HEK293 (cell line): ENCODE measurements at regions not wholly inside any gene's neighbourhood (a gene's known extent, or its start where the extent isn't known, plus 50 kb on each side); places are given as distances from the start of the nearest gene placed in this dataset.

Source experiments
- CTCF ChIA-PET: fragments of 350-600 bp; formaldehyde crosslinking; extraction: SDS; loops from one replicate; lab custom pipeline; 2021; ENCODE audit warnings: antibody characterized with exemption; lab: Yijun Ruan, JAX
- POLR2A ChIA-PET: fragments of 300-600 bp; formaldehyde crosslinking; extraction: SDS; loops from one replicate; lab custom pipeline; 2020; ENCODE audit warnings: antibody characterized with exemption, inconsistent platforms; lab: Yijun Ruan, JAX
- H3K27ac ChIP-seq: fragments of 200-500 bp; sonication (Bioruptor generic); 2 replicates; pipeline ENCODE4 v1.5.1; 2014; ENCODE audit warnings: low read depth, low read length, control low read depth, inconsistent platforms; ENCODE audit errors: extremely low read depth
- H3K36me3 ChIP-seq, 2 experiments: fragments of 200-500 bp in 1 of 2; sonication (Bioruptor generic) in 1 of 2; 1 replicate in 1 of 2; 2 replicates in 1 of 2; pipeline ENCODE4 v1.5.1; 2014 to 2017; ENCODE audit warnings: inconsistent platforms in 2 of 2, low read length in 2 of 2; ENCODE audit not compliant: control insufficient read depth in 2 of 2, insufficient read depth in 1 of 2
- H3K4me1 ChIP-seq: fragments of 200-500 bp; sonication (Bioruptor generic); 2 replicates; pipeline ENCODE4 v1.5.1; 2014; ENCODE audit warnings: mild to moderate bottlenecking, low read length, inconsistent platforms; ENCODE audit not compliant: control insufficient read depth, insufficient read depth
- H3K4me3 ChIP-seq: 2 replicates; pipeline ENCODE4 v1.5.1; 2011; ENCODE audit warnings: low read depth, mild to moderate bottlenecking, control low read depth, low read length, moderate library complexity
- H3K9me3 ChIP-seq: fragments of 200-500 bp; sonication (Bioruptor generic); 2 replicates; pipeline ENCODE4 v1.5.1; 2014; ENCODE audit warnings: low read depth, low read length, inconsistent platforms; ENCODE audit not compliant: control insufficient read depth, insufficient read depth
- HOXA7 ChIP-seq: sonication (generic); formaldehyde crosslinking; IDR thresholded peaks from 2 replicates; pipeline ENCODE4 v1.8.1; 2022; ENCODE audit warnings: missing genetic modification reagents, borderline replicate concordance
- KLF10 ChIP-seq: fragments of 450-650 bp; IDR thresholded peaks from 2 replicates; pipeline ENCODE4 v1.5.1; 2018; ENCODE audit warnings: missing biosample characterization, mild to moderate bottlenecking, missing genetic modification characterization
- KLF7 ChIP-seq: fragments of 450-650 bp; formaldehyde crosslinking; IDR thresholded peaks from 2 replicates; pipeline ENCODE4 v1.5.1; 2016; ENCODE audit warnings: missing biosample characterization, missing genetic modification characterization, borderline replicate concordance
- OSR2 ChIP-seq: fragments of 450-650 bp; formaldehyde crosslinking; IDR thresholded peaks from 2 replicates; pipeline ENCODE4 v1.5.1; 2016; ENCODE audit warnings: missing biosample characterization, missing genetic modification characterization
- PBX3 ChIP-seq: sonication (generic); formaldehyde crosslinking; IDR thresholded peaks from 2 replicates; pipeline ENCODE4 v1.8.1; 2022; ENCODE audit warnings: mild to moderate bottlenecking, moderate library complexity, missing genetic modification reagents
- REST ChIP-seq: fragments of 450-650 bp; formaldehyde crosslinking; IDR thresholded peaks from 2 replicates; pipeline ENCODE4 v1.5.1; 2016; ENCODE audit warnings: missing biosample characterization, missing genetic modification characterization
- ZBTB1 ChIP-seq: fragments of 450-650 bp; formaldehyde crosslinking; IDR thresholded peaks from 2 replicates; pipeline ENCODE4 v1.5.1; 2016; ENCODE audit warnings: missing biosample characterization, missing genetic modification characterization
- ZBTB10 ChIP-seq: fragments of 450-650 bp; formaldehyde crosslinking; IDR thresholded peaks from 2 replicates; pipeline ENCODE4 v1.5.1; 2016; ENCODE audit warnings: missing biosample characterization, missing genetic modification characterization
- ZFP37 ChIP-seq: fragments of 450-650 bp; formaldehyde crosslinking; IDR thresholded peaks from 2 replicates; pipeline ENCODE4 v1.5.1; 2016; ENCODE audit warnings: missing biosample characterization, missing genetic modification characterization
- ZFP69B ChIP-seq: fragments of 450-650 bp; formaldehyde crosslinking; IDR thresholded peaks from 2 replicates; pipeline ENCODE4 v1.5.1; 2016; ENCODE audit warnings: missing biosample characterization, missing genetic modification characterization
- ZNF138 ChIP-seq: fragments of 450-650 bp; formaldehyde crosslinking; IDR thresholded peaks from 2 replicates; pipeline ENCODE4 v1.5.1; 2016; ENCODE audit warnings: missing biosample characterization, missing genetic modification characterization, borderline replicate concordance
- ZNF248 ChIP-seq: fragments of 450-650 bp; formaldehyde crosslinking; IDR thresholded peaks from 2 replicates; pipeline ENCODE4 v1.5.1; 2017; ENCODE audit warnings: missing biosample characterization, missing genetic modification characterization
- ZNF302 ChIP-seq: fragments of 450-650 bp; formaldehyde crosslinking; IDR thresholded peaks from 2 replicates; pipeline ENCODE4 v1.5.1; 2016; ENCODE audit warnings: missing biosample characterization, missing genetic modification characterization, low read depth
- ZNF354C ChIP-seq: fragments of 450-650 bp; formaldehyde crosslinking; IDR thresholded peaks from 2 replicates; pipeline ENCODE4 v1.5.1; 2016; ENCODE audit warnings: missing biosample characterization, missing genetic modification characterization, low read depth, borderline replicate concordance
- ZNF426 ChIP-seq: fragments of 450-650 bp; formaldehyde crosslinking; IDR thresholded peaks from 2 replicates; pipeline ENCODE4 v1.5.1; 2017; ENCODE audit warnings: missing biosample characterization, missing genetic modification characterization, mild to moderate bottlenecking, inconsistent platforms, moderate library complexity
- ZNF48 ChIP-seq: fragments of 450-650 bp; formaldehyde crosslinking; IDR thresholded peaks from 2 replicates; pipeline ENCODE4 v1.5.1; 2016; ENCODE audit warnings: missing biosample characterization, missing genetic modification characterization
- ZNF488 ChIP-seq: fragments of 450-650 bp; formaldehyde crosslinking; IDR thresholded peaks from 2 replicates; pipeline ENCODE4 v1.5.1; 2016; ENCODE audit warnings: missing biosample characterization, missing genetic modification characterization
- ZNF596 ChIP-seq: fragments of 450-650 bp; IDR thresholded peaks from 2 replicates; pipeline ENCODE4 v1.5.0; 2018; ENCODE audit warnings: missing biosample characterization, mild to moderate bottlenecking, missing genetic modification characterization, moderate library complexity
- ZNF610 ChIP-seq: fragments of 450-650 bp; formaldehyde crosslinking; IDR thresholded peaks from 2 replicates; pipeline ENCODE4 v1.5.1; 2016; ENCODE audit warnings: missing biosample characterization, missing genetic modification characterization, borderline replicate concordance
- ZNF692 ChIP-seq: fragments of 450-650 bp; formaldehyde crosslinking; IDR thresholded peaks from 2 replicates; pipeline ENCODE4 v1.5.1; 2016; ENCODE audit warnings: missing biosample characterization, missing genetic modification characterization
- ZNF785 ChIP-seq: fragments of 450-650 bp; formaldehyde crosslinking; IDR thresholded peaks from 2 replicates; pipeline ENCODE4 v1.5.1; 2016; ENCODE audit warnings: missing biosample characterization, missing genetic modification characterization
- ZNF792 ChIP-seq: fragments of 450-650 bp; formaldehyde crosslinking; IDR thresholded peaks from 2 replicates; pipeline ENCODE4 v1.5.1; 2016; ENCODE audit warnings: missing biosample characterization, missing genetic modification characterization
- ZNF830 ChIP-seq: fragments of 450-650 bp; IDR thresholded peaks from 2 replicates; pipeline ENCODE4 v1.5.0; 2018; ENCODE audit warnings: missing biosample characterization, missing genetic modification characterization, low read depth, mild to moderate bottlenecking, moderate library complexity
- ZSCAN23 ChIP-seq: fragments of 450-650 bp; formaldehyde crosslinking; IDR thresholded peaks from 2 replicates; pipeline ENCODE4 v1.5.1; 2016; ENCODE audit warnings: missing biosample characterization, missing genetic modification characterization
- TF ChIP-seq, protein P1 (sequence below): fragments of 450-650 bp; formaldehyde crosslinking; IDR thresholded peaks from 2 replicates; pipeline ENCODE4 v1.5.1; 2017; ENCODE audit warnings: missing biosample characterization, missing genetic modification characterization

- Histone ChIP-seq H3K27ac (no peak overlapping the region), H3K9me3 (no peaks in the 10 kb centered on the region), H3K4me1 (no peaks in the 10 kb centered on the region), H3K4me3 (no peak overlapping the region), H3K36me3 (no peaks in the 10 kb centered on the region)
- no peak for TF ChIP-seq ZNF48 (tag by site-specific recombination)
- TF ChIP-seq ZNF596 (tag by site-specific recombination), result no peak
- no peak for TF ChIP-seq ZBTB10 (tag by site-specific recombination)
- no peak for TF ChIP-seq KLF7 (tag by site-specific recombination)
- no peak for TF ChIP-seq ZNF830 (tag by site-specific recombination)
- TF ChIP-seq ZBTB1 (tag by site-specific recombination), result no peak
- TF ChIP-seq ZNF692 (tag by site-specific recombination), result no peak
- TF ChIP-seq ZNF610 (tag by site-specific recombination), result no peak
- TF ChIP-seq ZNF302, result no peak
- no peak for TF ChIP-seq ZFP37 (tag by site-specific recombination)
- no peak for TF ChIP-seq ZNF138 (tag by site-specific recombination)
- TF ChIP-seq, protein P1, sequence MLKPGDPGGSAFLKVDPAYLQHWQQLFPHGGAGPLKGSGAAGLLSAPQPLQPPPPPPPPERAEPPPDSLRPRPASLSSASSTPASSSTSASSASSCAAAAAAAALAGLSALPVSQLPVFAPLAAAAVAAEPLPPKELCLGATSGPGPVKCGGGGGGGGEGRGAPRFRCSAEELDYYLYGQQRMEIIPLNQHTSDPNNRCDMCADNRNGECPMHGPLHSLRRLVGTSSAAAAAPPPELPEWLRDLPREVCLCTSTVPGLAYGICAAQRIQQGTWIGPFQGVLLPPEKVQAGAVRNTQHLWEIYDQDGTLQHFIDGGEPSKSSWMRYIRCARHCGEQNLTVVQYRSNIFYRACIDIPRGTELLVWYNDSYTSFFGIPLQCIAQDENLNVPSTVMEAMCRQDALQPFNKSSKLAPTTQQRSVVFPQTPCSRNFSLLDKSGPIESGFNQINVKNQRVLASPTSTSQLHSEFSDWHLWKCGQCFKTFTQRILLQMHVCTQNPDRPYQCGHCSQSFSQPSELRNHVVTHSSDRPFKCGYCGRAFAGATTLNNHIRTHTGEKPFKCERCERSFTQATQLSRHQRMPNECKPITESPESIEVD (tag by site-specific recombination), result no peak
- ChIA-PET POLR2A (no interaction called here), CTCF (no interaction called here)
These were observed 314.3 kb upstream of the CELF2 start for GRCh38 chr10:10703382-10703781.

GRCh38 chr10:10712155-10712704, 305.4 kb upstream of the CELF2 start:
- CTCF ChIA-PET, result no interaction called here
- no peaks in the 10 kb centered on the region for H3K4me1 ChIP-seq
- POLR2A ChIA-PET, result no interaction called here
- no peaks in the 10 kb centered on the region for H3K36me3 ChIP-seq
- H3K9me3 ChIP-seq, result no peaks in the 10 kb centered on the region
- no peak overlapping the region for H3K27ac ChIP-seq
- H3K4me3 ChIP-seq, result no peak overlapping the region
- no peak for TF ChIP-seq ZNF248 (tag by site-specific recombination)
- TF ChIP-seq ZFP69B (tag by site-specific recombination), result no peak
- TF ChIP-seq ZNF354C (tag by site-specific recombination), result no peak
- TF ChIP-seq ZNF488 (tag by site-specific recombination), result no peak
- TF ChIP-seq PBX3 (CRISPR knock-in tag), result no peak
- no peak for TF ChIP-seq HOXA7
- no peak for TF ChIP-seq KLF10 (tag by site-specific recombination)
- no peak for TF ChIP-seq ZNF785 (tag by site-specific recombination)
- TF ChIP-seq ZNF426 (tag by site-specific recombination), result no peak
- TF ChIP-seq ZNF792, result no peak
- no peak for TF ChIP-seq ZNF830 (tag by site-specific recombination)
- TF ChIP-seq ZSCAN23 (tag by site-specific recombination), result no peak
- no peak for TF ChIP-seq REST (tag by site-specific recombination)
- TF ChIP-seq OSR2 (tag by site-specific recombination), result no peak
